Activated CD8-positive, alpha-beta memory T cell treated with anti-CD3 and anti-CD28 coated beads, Interleukin-2, amount 50 U/mL, for 24 hours (primary cell): ENCODE measurements at regions not wholly inside any gene's neighbourhood (a gene's known extent, or its start where the extent isn't known, plus 50 kb on each side); places are given as distances from the start of the nearest gene placed in this dataset.

Experiments
- DNase-seq: peaks from one replicate; pipeline ENCODE4 v3.0.0-alpha.2; 2020; ENCODE audit errors: extremely low read depth

- no peak for DNase-seq
These were observed 125.0 kb upstream of the MEF2A start for GRCh38 chr15:99440551-99441443.

- DNase-seq, result no peak
These were observed 124.4 kb upstream of the MEF2A start for GRCh38 chr15:99441444-99441800.

GRCh38 chr15:99441871-99442251, 123.9 kb upstream of the MEF2A start:
- DNase-seq, result no peak

GRCh38 chr15:99442252-99442897, 123.4 kb upstream of the MEF2A start:
- no peak for DNase-seq

GRCh38 chr15:99443056-99443756, 122.6 kb upstream of the MEF2A start:
- no peak for DNase-seq

- no peak for DNase-seq
These were observed 121.9 kb upstream of the MEF2A start for GRCh38 chr15:99443768-99444446.

GRCh38 chr15:99445272-99445850, 120.4 kb upstream of the MEF2A start:
- DNase-seq, result no peak

GRCh38 chr15:99446565-99447496, 119.0 kb upstream of the MEF2A start:
- DNase-seq, result no peak

- DNase-seq, result no peak
These were observed 118.0 kb upstream of the MEF2A start for GRCh38 chr15:99447497-99448371.

- no peak for DNase-seq
These were observed 116.3 kb upstream of the MEF2A start for GRCh38 chr15:99449514-99449913.

- peak; percentile 30 for DNase-seq
These were observed 114.9 kb upstream of the MEF2A start for GRCh38 chr15:99450896-99451358.

- DNase-seq, result no peak
These were observed 114.3 kb upstream of the MEF2A start for GRCh38 chr15:99451484-99451883.

- no peak for DNase-seq
These were observed 113.8 kb upstream of the MEF2A start for GRCh38 chr15:99452010-99452409.

- no peak for DNase-seq
These were observed 112.8 kb upstream of the MEF2A start for GRCh38 chr15:99452728-99453636.

GRCh38 chr15:99453637-99454030, 112.2 kb upstream of the MEF2A start:
- DNase-seq, result no peak

- DNase-seq, result no peak
These were observed 111.5 kb upstream of the MEF2A start for GRCh38 chr15:99454107-99454809.

GRCh38 chr15:99454941-99455788, 110.6 kb upstream of the MEF2A start:
- DNase-seq, result no peak
